Liver (tissue), 8 donors: ENCODE measurements at regions not wholly inside any gene's neighbourhood (a gene's known extent, or its start where the extent isn't known, plus 50 kb on each side); places are given as distances from the start of the nearest gene placed in this dataset.

ENCODE experiments used
- DNase-seq: peaks from one replicate; pipeline ENCODE4 v3.0.0-alpha.2; 2017; ENCODE audit warnings: low spot score
- H3K27ac ChIP-seq, 2 donors: one replicate each; pipeline ENCODE4 v1.7.0; 2013; ENCODE audit warnings: inconsistent platforms in 2 of 2, low read length in 2 of 2, control low read depth in 1 of 2, low read depth in 1 of 2, mild to moderate bottlenecking in 1 of 2
- H3K27me3 ChIP-seq, 4 donors: one replicate each; pipeline versions ENCODE4 v1.6.1 to v1.7.0; 2013; ENCODE audit warnings: low read length in 3 of 4, inconsistent platforms in 1 of 4, mild to moderate bottlenecking in 1 of 4, moderate library complexity in 1 of 4; ENCODE audit not compliant: control insufficient read depth in 4 of 4, insufficient read depth in 4 of 4
- H3K36me3 ChIP-seq, 4 donors: one replicate each; pipeline versions ENCODE4 v1.6.1 to v1.7.0; 2013; ENCODE audit warnings: low read length in 3 of 4, mild to moderate bottlenecking in 3 of 4, low read depth in 1 of 4, moderate library complexity in 1 of 4; ENCODE audit not compliant: control insufficient read depth in 4 of 4, insufficient read depth in 3 of 4
- H3K4me1 ChIP-seq, 4 donors: one replicate each; pipeline versions ENCODE4 v1.6.1 to v1.7.0; 2013; ENCODE audit warnings: low read length in 3 of 4, mild to moderate bottlenecking in 3 of 4, moderate library complexity in 1 of 4; ENCODE audit not compliant: control insufficient read depth in 4 of 4, insufficient read depth in 4 of 4
- H3K4me3 ChIP-seq, 3 donors: one replicate each; pipeline versions ENCODE4 v1.6.1 to v1.7.0; 2013; ENCODE audit warnings: low read length in 3 of 3, control low read depth in 1 of 3, low read depth in 1 of 3, mild to moderate bottlenecking in 1 of 3
- H3K9ac ChIP-seq, 2 donors: one replicate each; pipeline ENCODE4 v1.7.0; 2013; ENCODE audit warnings: low read length in 2 of 2, mild to moderate bottlenecking in 2 of 2, moderate library complexity in 2 of 2, control low read depth in 1 of 2, low read depth in 1 of 2
- H3K9me3 ChIP-seq, 4 donors: one replicate each; pipeline versions ENCODE4 v1.6.1 to v1.7.0; 2013; ENCODE audit warnings: low read length in 3 of 4; ENCODE audit not compliant: control insufficient read depth in 4 of 4
- ATF3 ChIP-seq: IDR thresholded peaks from 2 replicates; pipeline ENCODE4 v1.6.1; 2016; ENCODE audit warnings: antibody characterized with exemption
- CTCF ChIP-seq: fragments of 150-350 bp; IDR thresholded peaks from 2 replicates; pipeline ENCODE4 v1.5.1; 2017; ENCODE audit warnings: improper control_type of control experiment, low read depth, low read length; ENCODE audit not compliant: missing input control
- EGR1 ChIP-seq, 2 donors: IDR thresholded peaks; 2 replicates each; pipeline ENCODE4 v1.6.1; 2016 to 2018; ENCODE audit warnings: antibody characterized with exemption in 2 of 2, low read depth in 2 of 2
- FOXA1 ChIP-seq: IDR thresholded peaks from 2 replicates; pipeline ENCODE4 v1.6.1; 2016; ENCODE audit warnings: antibody characterized with exemption
- FOXA2 ChIP-seq: IDR thresholded peaks from 2 replicates; pipeline ENCODE4 v1.6.1; 2016; ENCODE audit warnings: antibody characterized with exemption
- GABPA ChIP-seq, 2 donors: IDR thresholded peaks in 1 of 2; conservative IDR thresholded peaks in 1 of 2; 2 replicates each; pipeline ENCODE4 v1.6.1; 2016; ENCODE audit warnings: antibody characterized with exemption in 2 of 2, mild to moderate bottlenecking in 1 of 2, moderate library complexity in 1 of 2
- HNF4A ChIP-seq, 2 donors: conservative IDR thresholded peaks; 2 replicates each; pipeline ENCODE4 v1.6.1; 2016; ENCODE audit warnings: antibody characterized with exemption in 2 of 2, mild to moderate bottlenecking in 2 of 2
- HNF4G ChIP-seq: IDR thresholded peaks from 2 replicates; pipeline ENCODE4 v1.6.1; 2016; ENCODE audit warnings: antibody characterized with exemption
- JUND ChIP-seq, 2 donors: IDR thresholded peaks; 2 replicates each; pipeline ENCODE4 v1.6.1; 2016; ENCODE audit warnings: antibody characterized with exemption in 2 of 2
- NR2F2 ChIP-seq: IDR thresholded peaks from 2 replicates; pipeline ENCODE4 v1.6.1; 2016; ENCODE audit warnings: antibody characterized with exemption
- RAD21 ChIP-seq, 2 donors: IDR thresholded peaks; 2 replicates each; pipeline ENCODE4 v1.6.1; 2016; ENCODE audit warnings: antibody characterized with exemption in 2 of 2, mild to moderate bottlenecking in 2 of 2
- RXRA ChIP-seq, 2 donors: IDR thresholded peaks; 2 replicates each; pipeline ENCODE4 v1.6.1; 2017 to 2018; ENCODE audit warnings: antibody characterized with exemption in 2 of 2, mild to moderate bottlenecking in 1 of 2
- SP1 ChIP-seq: IDR thresholded peaks from 2 replicates; pipeline ENCODE4 v1.6.1; 2018; ENCODE audit warnings: antibody characterized with exemption, mild to moderate bottlenecking
- TAF1 ChIP-seq: conservative IDR thresholded peaks from 2 replicates; pipeline ENCODE4 v1.6.1; 2016; ENCODE audit warnings: antibody characterized with exemption, mild to moderate bottlenecking
- ZBTB33 ChIP-seq: IDR thresholded peaks from 2 replicates; pipeline ENCODE4 v1.6.1; 2016; ENCODE audit warnings: antibody characterized with exemption
- WGBS: extraction: QIAGEN DNeasy Blood & Tissue Kit; methylation state at CpG from one replicate; pipeline ENCODE4 v1.1.7; 2013; 5-methylcytosine and 5-hydroxymethylcytosine counted together
- donor health status: healthy.
- donor health status: healthy.
- donor health status: healthy.
- donor health status: healthy.
- donor health status: healthy.

GRCh38 chr9:89912605-89912953, 307.8 kb downstream of the GADD45G start:
- Histone ChIP-seq H3K9ac (no peak overlapping the region), H3K36me3 (no peaks in the 10 kb centered on the region), H3K27me3 (no peaks in the 10 kb centered on the region), H3K4me1 (no peaks in the 10 kb centered on the region), H3K27ac (no peak overlapping the region), H3K4me3 (no peak overlapping the region), H3K9me3 (no peaks in the 10 kb centered on the region)
- no peak for DNase-seq
- 96% methylated on average over 5 of the region's 5 CpGs for WGBS
- TF ChIP-seq RAD21 (IDR thresholded peaks at IDR 0.05) = no peak
- no peak for TF ChIP-seq RXRA (IDR thresholded peaks at IDR 0.05)

GRCh38 chr9:89915187-89915586, 310.4 kb downstream of the GADD45G start:
- no peaks in the 10 kb centered on the region for H3K27me3 ChIP-seq
- H3K4me1 ChIP-seq = peaks cover 0 to 3% (median 1%) of the 10 kb centered on the region in 4 donors
- H3K4me3 ChIP-seq = no peak overlapping the region
- no peak overlapping the region for H3K27ac ChIP-seq
- TF ChIP-seq EGR1 (IDR thresholded peaks at IDR 0.05; ENCODE audit: low read depth in 2 of 2) (no peak), HNF4A (conservative IDR thresholded peaks at IDR 0.05) (no peak), JUND (IDR thresholded peaks at IDR 0.05) (no peak), CTCF (no peak), RAD21 (IDR thresholded peaks at IDR 0.05) (no peak), NR2F2 (no peak), ATF3 (no peak), HNF4G (no peak)
- H3K9me3 ChIP-seq = no peaks in the 10 kb centered on the region
- H3K36me3 ChIP-seq = no peaks in the 10 kb centered on the region
- DNase-seq = no peak
- 96% methylated on average over 3 of the region's 3 CpGs for whole genome bisulfite sequencing
- H3K9ac ChIP-seq = no peak overlapping the region

- Histone ChIP-seq H3K4me3 (no peak overlapping the region), H3K27me3 (no peaks in the 10 kb centered on the region), H3K4me1 (peaks cover 0 to 3% (median 1%) of the 10 kb centered on the region in 4 donors), H3K9me3 (no peaks in the 10 kb centered on the region), H3K9ac (no peak overlapping the region), H3K27ac (no peak overlapping the region), H3K36me3 (no peaks in the 10 kb centered on the region)
- no peak for TF ChIP-seq ZBTB33
- TF ChIP-seq FOXA2 = no peak
- no peak for TF ChIP-seq CTCF
- no peak for TF ChIP-seq RAD21 (IDR thresholded peaks at IDR 0.05)
- no peak for TF ChIP-seq ATF3
- no peak for TF ChIP-seq RXRA (IDR thresholded peaks at IDR 0.05)
- no peak for TF ChIP-seq GABPA (IDR thresholded peaks at IDR 0.05 in 1 of 2, conservative IDR thresholded peaks at IDR 0.05 in 1 of 2)
- no peak for TF ChIP-seq SP1
- no peak for TF ChIP-seq TAF1
- TF ChIP-seq FOXA1 = no peak
- DNase-seq = no peak
- 92% methylated on average over 6 of the region's 6 CpGs for WGBS
These were observed 311.3 kb downstream of the GADD45G start for GRCh38 chr9:89916001-89916597.
